Tibial artery (tissue), 4 donors: ENCODE measurements at regions not wholly inside any gene's neighbourhood (a gene's known extent, or its start where the extent isn't known, plus 50 kb on each side); places are given as distances from the start of the nearest gene placed in this dataset.

Source experiments
- DNase-seq, 2 donors: peaks; one replicate each; pipeline ENCODE4 v3.0.0-alpha.2; 2019
- H3K27ac ChIP-seq, 2 donors: fragments of 200-600 bp; sonication (generic) in 1 of 2; 1 replicate in 1 of 2; 2 replicates in 1 of 2; pipeline ENCODE4 v1.5.1; 2018 to 2019; ENCODE audit warnings: mild to moderate bottlenecking in 1 of 2
- H3K27me3 ChIP-seq, 2 donors: fragments of 200-600 bp; sonication (generic) in 1 of 2; one replicate each; pipeline versions ENCODE4 v1.5.1 to v1.6.0; 2016 to 2019
- H3K36me3 ChIP-seq, 3 donors: fragments of 200-600 bp; sonication (generic) in 2 of 3; one replicate each; pipeline ENCODE4 v1.5.1; 2016 to 2019; ENCODE audit warnings: mild to moderate bottlenecking in 2 of 3
- H3K4me1 ChIP-seq, 4 donors: fragments of 200-600 bp; sonication (generic) in 2 of 4; 1 replicate in 3 of 4; 2 replicates in 1 of 4; pipeline ENCODE4 v1.5.1; 2016 to 2019
- H3K4me3 ChIP-seq, 2 donors: fragments of 200-600 bp; sonication (generic) in 1 of 2; 1 replicate in 1 of 2; 2 replicates in 1 of 2; pipeline ENCODE4 v1.5.1; 2018 to 2019; ENCODE audit warnings: mild to moderate bottlenecking in 2 of 2
- H3K9me3 ChIP-seq, 3 donors: fragments of 200-600 bp; sonication (generic) in 1 of 3; one replicate each; pipeline ENCODE4 v1.5.1; 2016 to 2019
- CTCF ChIP-seq, 2 experiments: fragments of 200-600 bp in 1 of 2; fragments of 450-650 bp in 1 of 2; IDR thresholded peaks; one replicate each; pipeline ENCODE4 v1.5.1; 2017 to 2019; ENCODE audit warnings: antibody characterized with exemption in 2 of 2, mild to moderate bottlenecking in 1 of 2, moderate library complexity in 1 of 2
- intact Hi-C: fragments of 100-400 bp; cut with DNase I; formaldehyde crosslinking; loops from one replicate; pipeline ENCODE4 v1.15.0; 2023; ENCODE audit warnings: low total_unique reads

- DNase-seq, result no peak
- Histone ChIP-seq H3K36me3 (no peaks in the 10 kb centered on the region), H3K27ac (no peak overlapping the region), H3K27me3 (no peaks in the 10 kb centered on the region), H3K9me3 (no peaks in the 10 kb centered on the region), H3K4me3 (no peak overlapping the region), H3K4me1 (no peaks in the 10 kb centered on the region)
- TF ChIP-seq CTCF (IDR thresholded peaks at IDR 0.05), result no peak
- intact Hi-C loops, result no loop called here
Measured at GRCh38 chr6:163756079-163756478, 341.6 kb downstream of the QKI start.

- Histone ChIP-seq H3K9me3 (no peaks in the 10 kb centered on the region), H3K36me3 (no peaks in the 10 kb centered on the region), H3K27ac (no peak overlapping the region), H3K4me1 (no peaks in the 10 kb centered on the region), H3K27me3 (no peaks in the 10 kb centered on the region), H3K4me3 (no peak overlapping the region)
- intact Hi-C loops, result no loop called here
- no peak for TF ChIP-seq CTCF (IDR thresholded peaks at IDR 0.05)
- peak in 1 of 2 donors; percentile 55 for DNase-seq
Measured at GRCh38 chr6:163754866-163755265, 340.3 kb downstream of the QKI start.

- DNase-seq, result no peak
- no peak overlapping the region for H3K4me3 ChIP-seq
- H3K36me3 ChIP-seq, result no peaks in the 10 kb centered on the region
- no peak overlapping the region for H3K27ac ChIP-seq
- no peaks in the 10 kb centered on the region for H3K9me3 ChIP-seq
- TF ChIP-seq CTCF (IDR thresholded peaks at IDR 0.05), result no peak
- no peaks in the 10 kb centered on the region for H3K27me3 ChIP-seq
- intact Hi-C loops, result no loop called here
- H3K4me1 ChIP-seq, result no peaks in the 10 kb centered on the region
Measured at GRCh38 chr6:163753430-163753829, 338.9 kb downstream of the QKI start.

GRCh38 chr6:163752446-163752845 is 337.9 kb downstream of the QKI start:
- Histone ChIP-seq H3K4me1 (no peaks in the 10 kb centered on the region), H3K27me3 (no peaks in the 10 kb centered on the region), H3K4me3 (no peak overlapping the region), H3K36me3 (no peaks in the 10 kb centered on the region), H3K27ac (no peak overlapping the region), H3K9me3 (no peaks in the 10 kb centered on the region)
- TF ChIP-seq CTCF (IDR thresholded peaks at IDR 0.05), result no peak
- intact Hi-C loops, result no loop called here
- DNase-seq, result no peak

- intact Hi-C loops, result no loop called here
- no peaks in the 10 kb centered on the region for H3K4me1 ChIP-seq
- no peak for TF ChIP-seq CTCF (IDR thresholded peaks at IDR 0.05)
- H3K9me3 ChIP-seq, result no peaks in the 10 kb centered on the region
- H3K27ac ChIP-seq, result no peak overlapping the region
- no peaks in the 10 kb centered on the region for H3K36me3 ChIP-seq
- H3K27me3 ChIP-seq, result no peaks in the 10 kb centered on the region
- DNase-seq, result no peak
- H3K4me3 ChIP-seq, result no peak overlapping the region
Measured at GRCh38 chr6:163751032-163751525, 336.6 kb downstream of the QKI start.

GRCh38 chr6:163750431-163751031 is 336.0 kb downstream of the QKI start:
- intact Hi-C loops, result no loop called here
- no peak for DNase-seq
- TF ChIP-seq CTCF (IDR thresholded peaks at IDR 0.05), result no peak
- Histone ChIP-seq H3K4me1 (no peaks in the 10 kb centered on the region), H3K36me3 (no peaks in the 10 kb centered on the region), H3K4me3 (no peak overlapping the region), H3K9me3 (no peaks in the 10 kb centered on the region), H3K27me3 (no peaks in the 10 kb centered on the region), H3K27ac (no peak overlapping the region)
